H9 (cell line): ENCODE measurements at regions not wholly inside any gene's neighbourhood (a gene's known extent, or its start where the extent isn't known, plus 50 kb on each side); places are given as distances from the start of the nearest gene placed in this dataset.

Experiments used
- DNase-seq: peaks from one replicate; pipeline ENCODE4 v3.0.0-alpha.2; 2017
- H2AFZ ChIP-seq: one replicate; pipeline ENCODE4 v1.6.1; 2013; ENCODE audit warnings: mild to moderate bottlenecking, low read length, control low read depth, moderate library complexity
- H2AK5ac ChIP-seq: 2 replicates; pipeline ENCODE4 v1.6.1; 2013; ENCODE audit warnings: low read length, control low read depth, mixed read lengths; ENCODE audit not compliant: insufficient read length
- H2BK120ac ChIP-seq: one replicate; pipeline ENCODE4 v1.6.1; 2013; ENCODE audit warnings: low read depth, mild to moderate bottlenecking, low read length, control low read depth, inconsistent platforms; ENCODE audit not compliant: poor library complexity, severe bottlenecking
- H2BK12ac ChIP-seq: 2 replicates; pipeline ENCODE4 v1.6.1; 2013; ENCODE audit warnings: low read length, control low read depth, mixed read lengths, low read depth; ENCODE audit not compliant: insufficient read length
- H2BK15ac ChIP-seq: 2 replicates; pipeline ENCODE4 v1.6.1; 2013; ENCODE audit warnings: low read depth, low read length, control low read depth
- H2BK20ac ChIP-seq: one replicate; pipeline ENCODE4 v1.6.1; 2013; ENCODE audit warnings: low read depth, mild to moderate bottlenecking, low read length, control low read depth, inconsistent platforms; ENCODE audit not compliant: poor library complexity, severe bottlenecking
- H2BK5ac ChIP-seq: 2 replicates; pipeline ENCODE4 v1.6.1; 2013; ENCODE audit warnings: low read length, control low read depth, mixed read lengths; ENCODE audit not compliant: insufficient read length
- H3K14ac ChIP-seq: 2 replicates; pipeline ENCODE4 v1.6.1; 2013; ENCODE audit warnings: low read length, control low read depth; ENCODE audit not compliant: insufficient read depth
- H3K18ac ChIP-seq: 2 replicates; pipeline ENCODE4 v1.6.1; 2013; ENCODE audit warnings: low read depth, mild to moderate bottlenecking, mixed read lengths, low read length, control low read depth; ENCODE audit not compliant: insufficient read length
- H3K23ac ChIP-seq: 2 replicates; pipeline ENCODE4 v1.6.1; 2013; ENCODE audit warnings: low read length, control low read depth, mixed read lengths, low read depth; ENCODE audit not compliant: insufficient read length
- H3K23me2 ChIP-seq: 2 replicates; pipeline ENCODE4 v1.6.1; 2013; ENCODE audit warnings: low read depth, mild to moderate bottlenecking, mixed read lengths, low read length, control low read depth; ENCODE audit not compliant: insufficient read length, poor library complexity, severe bottlenecking
- H3K27ac ChIP-seq: 2 replicates; pipeline ENCODE4 v1.5.1; 2013; ENCODE audit warnings: low read length, control low read depth, mixed read lengths, low read depth; ENCODE audit not compliant: insufficient read length
- H3K27me3 ChIP-seq: 2 replicates; pipeline ENCODE4 v1.6.1; 2013; ENCODE audit warnings: low read length, control low read depth, inconsistent platforms; ENCODE audit not compliant: insufficient read depth
- H3K4ac ChIP-seq: 2 replicates; pipeline ENCODE4 v1.6.1; 2013; ENCODE audit warnings: low read depth, mild to moderate bottlenecking, control low read depth, inconsistent platforms, low read length, moderate library complexity
- H3K4me1 ChIP-seq: 2 replicates; pipeline ENCODE4 v1.6.1; 2013; ENCODE audit warnings: low read length, control low read depth, inconsistent platforms; ENCODE audit not compliant: insufficient read depth
- H3K4me2 ChIP-seq: 2 replicates; pipeline ENCODE4 v1.6.1; 2013; ENCODE audit warnings: low read length, control low read depth, mixed read lengths; ENCODE audit not compliant: insufficient read length, insufficient read depth
- H3K56ac ChIP-seq: 2 replicates; pipeline ENCODE4 v1.6.1; 2013; ENCODE audit warnings: low read depth, mild to moderate bottlenecking, mixed read lengths, low read length, control low read depth; ENCODE audit not compliant: insufficient read length
- H3K79me1 ChIP-seq: 2 replicates; pipeline ENCODE4 v1.6.1; 2013; ENCODE audit warnings: low read depth, mild to moderate bottlenecking, moderate library complexity, low read length, control low read depth, inconsistent platforms; ENCODE audit not compliant: insufficient read depth, poor library complexity, severe bottlenecking
- H3K79me2 ChIP-seq: 2 replicates; pipeline ENCODE4 v1.6.1; 2013; ENCODE audit warnings: low read length, control low read depth, inconsistent platforms; ENCODE audit not compliant: insufficient read depth
- H3K9ac ChIP-seq: 2 replicates; pipeline ENCODE4 v1.6.1; 2013; ENCODE audit warnings: low read length, control low read depth, mixed read lengths; ENCODE audit not compliant: insufficient read length; ENCODE audit errors: extremely low read depth
- H3K9me3 ChIP-seq: one replicate; pipeline ENCODE4 v1.6.1; 2013; ENCODE audit warnings: low read depth, low read length, inconsistent platforms; ENCODE audit not compliant: control insufficient read depth
- H3T11ph ChIP-seq: one replicate; pipeline ENCODE4 v1.6.1; 2013; ENCODE audit warnings: mild to moderate bottlenecking, low read length, control low read depth, inconsistent platforms
- H4K20me1 ChIP-seq: one replicate; pipeline ENCODE4 v1.6.1; 2013; ENCODE audit not compliant: control insufficient read depth, insufficient read length, insufficient read depth
- H4K5ac ChIP-seq: 2 replicates; pipeline ENCODE4 v1.6.1; 2013; ENCODE audit warnings: low read depth, mild to moderate bottlenecking, mixed read lengths, low read length, control low read depth; ENCODE audit not compliant: insufficient read length
- H4K8ac ChIP-seq: replicated peaks from 2 replicates; pipeline ENCODE4 v1.6.1; 2013; ENCODE audit warnings: low read length, control low read depth, mixed read lengths, low read depth; ENCODE audit not compliant: insufficient read length
- H4K91ac ChIP-seq: 2 replicates; pipeline ENCODE4 v1.6.1; 2013; ENCODE audit warnings: low read depth, mild to moderate bottlenecking, moderate library complexity, mixed read lengths, low read length, control low read depth; ENCODE audit not compliant: insufficient read length
- H3K27ac Mint-ChIP-seq, 3 experiments: 2 replicates in 2 of 3; 3 replicates in 1 of 3; pipeline ENCODE4 v1.8.0; 2020 to 2021; ENCODE audit warnings: mixed read lengths in 3 of 3, mild to moderate bottlenecking in 1 of 3, moderate library complexity in 1 of 3
- H3K27me3 Mint-ChIP-seq: 2 replicates; pipeline ENCODE4 v1.8.0; 2021; ENCODE audit warnings: low read depth, mild to moderate bottlenecking, moderate library complexity, mixed read lengths
- H3K36me3 Mint-ChIP-seq, 3 experiments: 2 replicates in 2 of 3; 3 replicates in 1 of 3; pipeline ENCODE4 v1.8.0; 2020 to 2021; ENCODE audit warnings: low read depth in 3 of 3, mixed read lengths in 3 of 3; ENCODE audit not compliant: insufficient read depth in 1 of 3
- H3K4me1 Mint-ChIP-seq, 2 experiments: 2 replicates each; pipeline ENCODE4 v1.8.0; 2020; ENCODE audit warnings: mixed read lengths in 2 of 2
- H3K4me3 Mint-ChIP-seq, 2 experiments: 2 replicates in 1 of 2; 3 replicates in 1 of 2; pipeline ENCODE4 v1.8.0; 2020 to 2021; ENCODE audit warnings: mild to moderate bottlenecking in 2 of 2, mixed read lengths in 2 of 2, moderate library complexity in 1 of 2
- H3K9me3 Mint-ChIP-seq, 2 experiments: 2 replicates in 1 of 2; 3 replicates in 1 of 2; pipeline ENCODE4 v1.8.0; 2020; ENCODE audit warnings: mild to moderate bottlenecking in 2 of 2, mixed read lengths in 2 of 2, moderate library complexity in 1 of 2
- WGBS: extraction: QIAGEN DNeasy Blood & Tissue Kit; methylation state at CpG from one replicate; pipeline ENCODE4 v1.1.7; 2013; ENCODE audit warnings: missing lambda C conversion rate, low lambda C conversion rate, mixed read lengths; ENCODE audit not compliant: insufficient read length; ENCODE audit errors: extremely low coverage; 5-methylcytosine and 5-hydroxymethylcytosine counted together
- TF ChIP-seq, protein P1 (sequence below): fragments of 200-600 bp; sonication (generic); conservative IDR thresholded peaks from 3 replicates; pipeline ENCODE4 v1.8.0; 2021; ENCODE audit warnings: antibody characterized with exemption, mild to moderate bottlenecking

DNA sequence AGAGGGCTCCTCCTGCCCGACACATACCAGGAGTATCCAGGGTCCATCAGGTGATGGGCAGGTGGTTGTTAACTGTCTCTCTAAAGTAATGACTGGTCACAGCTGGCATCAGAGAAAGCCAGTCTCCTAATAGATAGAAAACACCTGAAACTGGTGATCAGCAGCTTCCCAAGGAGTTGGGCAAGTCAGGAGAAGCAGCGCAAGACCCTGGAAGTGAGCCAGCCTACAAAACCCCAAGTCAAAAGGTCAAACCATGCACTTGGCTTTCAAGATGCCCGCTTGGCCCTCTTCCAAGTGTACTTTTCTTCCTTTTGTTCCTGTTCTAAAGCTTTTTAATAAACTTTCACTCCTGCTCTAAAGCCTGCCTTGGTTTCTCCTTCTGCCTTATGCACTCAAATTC lies 815.2 kb downstream of the DCDC2C start:
- Mint-ChIP-seq H3K4me1 (peaks cover 6 to 8% of the 10 kb centered on the region in 2 experiments; a peak in 3 of 4 replicates), H3K27ac (no peak overlapping the region), H3K27me3 (no peaks in the 10 kb centered on the region), H3K36me3 (no peaks in the 10 kb centered on the region; a peak in 1 of 7 replicates), H3K4me3 (no peak overlapping the region), H3K9me3 (no peaks in the 10 kb centered on the region; a peak in 2 of 5 replicates)
- Histone ChIP-seq H2AFZ (no peak overlapping the region), H3K18ac (no peak overlapping the region), H3K9me3 (no peaks in the 10 kb centered on the region), H3T11ph (no peak overlapping the region), H3K23ac (no peak overlapping the region), H3K79me2 (no peaks in the 10 kb centered on the region), H3K9ac (no peak overlapping the region), H3K79me1 (no peaks in the 10 kb centered on the region), H3K56ac (no peak overlapping the region), H3K4me2 (no peak overlapping the region), H4K5ac (no peak overlapping the region), H2BK15ac (no peak overlapping the region), H2AK5ac (no peak overlapping the region), H4K20me1 (no peaks in the 10 kb centered on the region), H4K8ac (no peak overlapping the region), H2BK120ac (no peak overlapping the region), H3K27ac (no peak overlapping the region), H4K91ac (no peak overlapping the region), H3K27me3 (no peaks in the 10 kb centered on the region; the same call in 1 of the 2 replicates), H3K23me2 (no peaks in the 10 kb centered on the region), H2BK12ac (no peak overlapping the region), H3K14ac (no peak overlapping the region), H3K4ac (no peak overlapping the region), H3K4me1 (no peaks in the 10 kb centered on the region), H2BK5ac (no peak overlapping the region), H2BK20ac (no peak overlapping the region)
- DNase-seq: no peak
- WGBS: no CpG with 5 or more reads among the region's 3 CpGs
- TF ChIP-seq, protein P1, sequence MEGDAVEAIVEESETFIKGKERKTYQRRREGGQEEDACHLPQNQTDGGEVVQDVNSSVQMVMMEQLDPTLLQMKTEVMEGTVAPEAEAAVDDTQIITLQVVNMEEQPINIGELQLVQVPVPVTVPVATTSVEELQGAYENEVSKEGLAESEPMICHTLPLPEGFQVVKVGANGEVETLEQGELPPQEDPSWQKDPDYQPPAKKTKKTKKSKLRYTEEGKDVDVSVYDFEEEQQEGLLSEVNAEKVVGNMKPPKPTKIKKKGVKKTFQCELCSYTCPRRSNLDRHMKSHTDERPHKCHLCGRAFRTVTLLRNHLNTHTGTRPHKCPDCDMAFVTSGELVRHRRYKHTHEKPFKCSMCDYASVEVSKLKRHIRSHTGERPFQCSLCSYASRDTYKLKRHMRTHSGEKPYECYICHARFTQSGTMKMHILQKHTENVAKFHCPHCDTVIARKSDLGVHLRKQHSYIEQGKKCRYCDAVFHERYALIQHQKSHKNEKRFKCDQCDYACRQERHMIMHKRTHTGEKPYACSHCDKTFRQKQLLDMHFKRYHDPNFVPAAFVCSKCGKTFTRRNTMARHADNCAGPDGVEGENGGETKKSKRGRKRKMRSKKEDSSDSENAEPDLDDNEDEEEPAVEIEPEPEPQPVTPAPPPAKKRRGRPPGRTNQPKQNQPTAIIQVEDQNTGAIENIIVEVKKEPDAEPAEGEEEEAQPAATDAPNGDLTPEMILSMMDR: no peak
